Left cardiac atrium (tissue), 4 donors: ENCODE measurements at regions not wholly inside any gene's neighbourhood (a gene's known extent, or its start where the extent isn't known, plus 50 kb on each side); places are given as distances from the start of the nearest gene placed in this dataset.

Experiments
- ATAC-seq, 2 donors: fragments of 200-7000 bp; cut with Tn5 transposase; one replicate each; pipeline ENCODE4 v1.9.1; 2020; ENCODE audit warnings: mild to moderate bottlenecking in 2 of 2, moderate library complexity in 2 of 2
- DNase-seq: peaks from one replicate; pipeline ENCODE4 v3.0.0-alpha.2; 2020
- intact Hi-C, 2 donors: fragments of 100-400 bp; cut with DNase I; formaldehyde crosslinking; loops; one replicate each; pipeline versions ENCODE4 v1.14.1 to v1.15.1; 2022 to 2023
- donor health status: DM: no; HTN: yes; CAD: no.
- donor health status: DM: no; HTN: yes; CAD: no; lungs with severe emphysema.
- donor health status: DM: yes; HTN: yes; CAD: no.
- donor health status: Dilated cardiomyopathy.

DNA sequence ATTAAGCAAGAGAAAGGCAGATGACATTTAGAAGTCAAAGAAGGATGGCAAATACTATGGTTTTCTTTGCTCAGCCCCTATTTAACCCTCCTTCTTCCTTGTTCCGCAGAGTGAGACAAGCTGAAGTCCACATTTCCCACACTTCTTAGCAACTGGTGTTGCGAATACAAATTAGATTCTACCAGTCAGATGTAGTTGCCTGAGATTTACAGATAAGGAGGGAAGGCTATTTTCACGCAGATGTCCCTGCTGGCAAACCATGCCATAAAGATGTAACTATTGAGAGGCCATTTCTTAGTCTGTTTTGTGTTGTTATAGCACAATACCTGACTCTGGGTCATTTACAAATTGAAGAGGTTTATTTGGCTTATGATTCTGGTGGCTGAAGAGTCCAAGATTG, 84.3 kb downstream of the ZC3H11B start:
- ATAC-seq = no peak
- no peak for DNase-seq
- intact Hi-C loops = no loop called here

GRCh38 chr1:219527994-219528393, 84.9 kb downstream of the ZC3H11B start:
- ATAC-seq = no peak
- intact Hi-C loops = no loop called here

GRCh38 chr1:219526074-219526473, 86.8 kb downstream of the ZC3H11B start:
- intact Hi-C loops = no loop called here
- ATAC-seq = no peak
- DNase-seq = no peak

More at GRCh38 chr1:219527994-219528393, 84.9 kb downstream of the ZC3H11B start:
- no peak for DNase-seq

DNA sequence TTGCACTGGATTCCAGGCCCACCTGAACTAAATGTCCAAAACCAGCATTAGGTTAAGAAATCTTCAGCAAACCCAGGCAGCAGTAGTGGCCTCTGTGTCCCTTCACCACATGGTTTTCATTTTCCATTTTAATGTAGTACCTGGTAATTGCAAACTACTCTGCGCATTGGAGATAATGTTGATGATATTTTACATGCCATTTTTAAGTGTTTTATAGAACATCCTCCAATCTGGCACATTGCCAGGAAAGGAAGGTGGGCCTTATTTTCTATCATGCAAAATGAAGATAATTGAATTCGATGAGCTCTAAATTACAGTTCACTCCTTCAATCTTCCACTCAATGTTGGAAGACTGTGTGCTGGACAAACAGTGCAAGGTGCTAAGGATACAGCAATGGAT, 89.5 kb downstream of the ZC3H11B start:
- DNase-seq = no peak
- ATAC-seq = no peak
- intact Hi-C loops = no loop called here

DNA sequence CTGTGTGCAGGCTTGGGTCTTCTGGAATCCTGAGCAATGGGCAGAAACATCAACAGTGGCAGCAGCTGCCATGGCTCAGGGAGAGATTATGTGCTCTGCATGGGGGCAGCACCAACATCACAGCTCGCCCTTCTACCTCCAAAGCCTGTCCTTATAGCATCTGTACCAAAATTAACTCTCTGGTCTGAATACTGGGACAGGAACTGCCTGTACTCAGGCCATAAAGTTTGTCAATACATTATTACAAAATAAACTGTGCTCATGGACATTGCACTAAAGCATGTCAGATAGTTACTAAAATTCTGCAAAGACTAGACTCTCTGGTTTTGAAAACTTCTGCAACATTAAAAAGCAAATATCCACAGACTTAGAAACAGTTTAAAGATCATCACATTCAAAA, 91.6 kb downstream of the ZC3H11B start:
- ATAC-seq (no peak), DNase-seq (no peak)
- intact Hi-C loops = no loop called here

DNA sequence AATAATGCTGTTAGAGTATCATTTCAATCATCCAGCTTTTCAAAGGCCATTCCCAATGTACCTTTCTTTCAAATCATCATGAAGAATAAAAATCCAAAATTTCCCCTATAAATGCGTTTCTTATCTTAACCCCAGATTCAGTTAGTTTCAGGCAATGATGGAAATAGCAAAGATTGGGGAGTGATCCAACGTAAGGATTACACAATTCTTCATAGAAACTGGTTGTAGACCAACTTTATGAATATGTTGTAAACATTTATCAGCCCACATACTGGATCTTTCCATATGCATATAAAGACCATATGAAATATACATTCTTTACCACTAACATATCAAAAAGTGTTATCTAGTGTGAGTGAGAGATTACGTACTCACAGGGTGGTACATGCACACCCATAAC, 92.7 kb downstream of the ZC3H11B start:
- intact Hi-C loops = no loop called here
- DNase-seq (no peak), ATAC-seq (no peak)

- intact Hi-C loops = no loop called here
- ATAC-seq (no peak), DNase-seq (no peak)
Measured at GRCh38 chr1:219518907-219519248, 94.0 kb downstream of the ZC3H11B start.

DNA sequence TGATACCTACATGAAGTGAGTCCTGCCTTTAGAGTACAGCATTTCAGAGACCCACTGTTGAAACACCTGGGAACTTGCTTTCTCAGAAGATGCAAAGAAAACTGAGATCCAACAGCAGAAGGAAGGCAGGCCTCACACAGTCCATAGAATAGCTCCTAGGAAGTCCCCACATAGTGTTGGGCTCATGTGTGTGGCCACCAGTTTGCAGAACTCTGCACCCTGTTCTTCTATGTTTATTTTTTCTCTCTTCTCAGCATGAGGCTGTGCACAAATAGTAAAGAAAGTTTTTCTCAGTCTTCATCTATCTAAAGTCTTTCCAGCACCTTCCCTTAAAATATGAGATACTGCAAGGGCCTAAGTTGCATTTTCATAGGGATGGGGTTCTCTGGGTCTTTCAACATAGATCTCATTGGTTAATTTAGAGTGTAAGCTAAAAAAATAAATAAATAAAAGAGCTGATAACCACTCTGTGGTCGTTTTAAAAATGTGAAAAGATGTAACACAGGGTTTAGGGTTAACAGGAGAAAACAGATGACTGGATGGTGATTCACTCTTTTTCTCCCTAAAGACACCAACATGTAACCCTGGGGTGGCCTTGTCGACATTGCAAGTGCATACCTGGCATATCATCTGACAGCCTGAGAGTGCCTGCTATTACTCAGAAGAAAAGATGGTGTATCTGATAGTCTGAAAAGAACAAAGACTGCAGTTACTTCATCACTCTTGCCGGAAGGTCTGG, 94.6 kb downstream of the ZC3H11B start:
- intact Hi-C loops = no loop called here
- ATAC-seq (no peak), DNase-seq (no peak)

DNA sequence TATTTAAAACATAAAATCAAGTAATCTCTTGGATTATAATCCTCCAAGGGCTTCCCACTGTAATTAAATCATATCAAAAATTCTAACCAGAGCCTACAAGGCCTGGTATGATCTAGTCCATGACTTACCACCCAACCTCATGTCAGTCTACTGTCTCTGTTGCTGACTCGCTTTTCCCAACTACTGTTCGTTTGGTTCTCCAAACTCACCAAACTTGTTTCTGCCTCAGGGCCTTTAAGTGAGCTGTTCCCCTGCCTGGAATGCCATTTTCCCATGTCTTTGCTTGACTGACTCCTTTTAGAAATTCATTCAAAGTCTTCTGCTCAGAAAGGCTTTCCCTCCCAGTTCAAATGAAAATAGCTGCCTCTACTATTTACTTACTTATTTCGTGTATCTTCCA, 95.9 kb downstream of the ZC3H11B start:
- intact Hi-C loops = no loop called here
- no peak for DNase-seq
- no peak for ATAC-seq

DNA sequence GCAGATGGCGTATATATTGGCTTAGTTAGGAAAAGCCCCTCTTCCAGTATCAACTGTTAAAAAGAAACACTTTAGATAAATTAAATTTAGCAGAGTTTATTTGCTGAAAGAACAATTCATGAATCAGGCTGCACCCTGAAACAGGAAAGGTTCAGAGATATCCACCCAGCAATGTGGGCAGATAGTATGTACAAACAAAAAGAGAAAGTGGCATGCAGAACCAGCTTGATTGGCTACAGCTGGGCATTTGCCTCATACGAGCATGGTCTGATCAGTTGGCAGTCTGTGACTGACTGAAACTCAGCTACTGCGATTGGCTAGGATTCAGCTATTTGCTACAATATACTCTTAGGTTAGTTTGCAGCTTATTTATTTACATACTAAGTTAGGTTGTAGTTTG, 98.2 kb downstream of the ZC3H11B start:
- ATAC-seq = peak in 1 of 2 donors; percentile 57
- intact Hi-C loops = loop anchor here in 1 of 2 donors (2.0 kb wide), 1 partner anchor 72 kb away; no protein-coding TSS in a partner anchor
- DNase-seq = no peak

DNA sequence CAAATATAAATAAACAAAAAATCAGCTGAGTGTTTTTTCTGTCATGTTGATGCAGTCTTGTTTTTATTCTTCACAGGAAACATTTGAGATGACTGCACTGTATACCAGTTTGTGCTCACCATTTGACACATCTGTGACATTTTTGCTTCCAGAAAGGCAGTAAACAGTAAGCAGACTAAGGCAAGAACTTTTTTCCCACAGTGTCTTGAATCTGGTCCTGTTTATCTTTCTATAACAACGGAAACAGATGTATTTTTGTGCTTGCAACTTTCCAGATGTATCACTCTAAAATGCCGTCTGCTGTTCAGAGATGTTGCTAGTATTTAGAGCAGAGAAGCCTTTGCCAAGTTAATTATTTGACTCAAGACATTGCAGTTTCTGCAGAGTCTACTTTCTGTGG, 105.5 kb downstream of the ZC3H11B start:
- intact Hi-C loops = no loop called here
- no peak for ATAC-seq
- no peak for DNase-seq

DNA sequence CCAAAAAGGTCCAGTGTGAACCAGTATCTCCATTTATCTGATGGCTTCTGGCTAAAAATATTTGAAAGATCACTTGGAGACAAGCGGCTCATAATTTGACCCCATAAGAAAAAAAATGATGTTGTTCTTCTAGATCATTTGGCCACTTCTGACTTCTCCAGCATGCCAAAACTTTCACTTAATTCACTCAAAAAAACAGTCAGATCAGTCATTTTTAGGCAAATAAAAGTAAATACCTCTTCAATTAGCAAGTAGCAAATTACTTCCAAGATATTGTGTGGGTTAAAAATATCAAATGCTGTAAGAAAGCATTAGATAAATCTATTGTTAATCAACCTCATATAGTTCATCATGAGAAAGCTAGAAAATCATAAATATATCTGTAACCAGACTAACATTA, 106.0 kb downstream of the ZC3H11B start:
- intact Hi-C loops = no loop called here
- DNase-seq (no peak), ATAC-seq (no peak)

- intact Hi-C loops = no loop called here
- ATAC-seq = no peak
- DNase-seq = no peak
Measured at GRCh38 chr1:219506473-219506899, 106.4 kb downstream of the ZC3H11B start.

DNA sequence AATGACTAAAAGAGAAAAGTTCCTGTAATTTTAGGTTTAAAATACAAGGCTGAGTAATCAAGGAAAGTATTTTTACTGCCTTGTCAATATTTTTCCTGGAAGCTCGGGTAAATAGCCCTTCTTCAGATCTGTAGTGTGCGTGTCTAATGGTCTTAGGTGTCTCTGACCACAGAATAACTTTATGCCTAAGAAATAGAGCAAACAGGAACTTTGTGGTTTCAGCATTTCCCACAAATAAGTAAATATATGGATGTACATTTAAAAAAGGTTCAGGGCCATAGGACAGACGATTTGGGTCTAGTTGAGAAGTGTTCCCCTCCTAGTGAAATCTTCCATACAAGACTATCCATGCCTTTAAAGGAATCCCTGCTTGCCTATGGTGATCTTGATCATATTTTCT, 107.0 kb downstream of the ZC3H11B start:
- ATAC-seq (no peak), DNase-seq (no peak)
- intact Hi-C loops = no loop called here

DNA sequence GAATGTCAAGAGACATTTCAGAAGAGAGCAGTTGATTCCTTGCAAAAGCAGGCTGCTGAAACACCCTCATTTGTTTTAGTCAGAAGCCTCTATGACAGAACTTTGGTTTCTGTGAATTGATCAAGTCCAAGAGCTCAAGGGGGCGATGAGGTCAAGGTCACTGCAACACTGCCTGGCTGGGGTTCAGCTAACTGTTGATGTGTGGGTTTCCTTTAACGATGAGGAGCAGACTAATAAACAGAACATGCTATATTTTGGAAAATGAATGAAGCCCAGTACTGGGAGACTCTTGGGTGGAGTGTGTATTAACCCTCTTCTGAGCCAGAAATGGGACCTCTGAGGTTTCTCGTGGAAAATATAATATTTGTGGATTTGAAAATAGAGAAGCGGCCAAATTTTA, 109.3 kb downstream of the ZC3H11B start:
- ATAC-seq = no peak
- intact Hi-C loops = no loop called here
- DNase-seq = no peak

- no peak for DNase-seq
- ATAC-seq = peak in 1 of 2 donors; percentile 55
- intact Hi-C loops = no loop called here
Measured at GRCh38 chr1:219500327-219500897, 112.5 kb downstream of the ZC3H11B start.

DNA sequence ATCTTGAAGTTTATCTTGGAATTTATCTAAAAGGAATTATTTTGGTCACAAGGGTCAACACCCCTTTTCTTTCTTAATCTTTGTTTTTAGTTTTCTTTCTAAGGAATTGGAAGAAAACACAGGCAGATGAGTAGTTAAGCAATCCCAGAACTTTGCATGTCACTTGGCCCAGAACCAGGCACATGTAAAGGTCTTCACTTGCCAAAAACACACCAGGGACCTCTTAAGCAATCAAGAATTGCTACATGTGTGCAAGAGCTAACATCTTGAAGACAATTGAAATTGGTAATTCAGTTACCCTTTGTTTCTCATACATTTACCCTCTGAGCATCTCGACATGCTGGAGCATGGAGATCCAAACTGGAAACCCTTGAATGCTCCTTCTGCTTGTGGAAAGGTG, 114.2 kb downstream of the ZC3H11B start:
- ATAC-seq = peak in 1 of 2 donors; percentile 44
- intact Hi-C loops = no loop called here
- DNase-seq = no peak

- intact Hi-C loops = no loop called here
- no peak for ATAC-seq
- DNase-seq = no peak
Measured at GRCh38 chr1:219495737-219496408, 117.0 kb downstream of the ZC3H11B start.

DNA sequence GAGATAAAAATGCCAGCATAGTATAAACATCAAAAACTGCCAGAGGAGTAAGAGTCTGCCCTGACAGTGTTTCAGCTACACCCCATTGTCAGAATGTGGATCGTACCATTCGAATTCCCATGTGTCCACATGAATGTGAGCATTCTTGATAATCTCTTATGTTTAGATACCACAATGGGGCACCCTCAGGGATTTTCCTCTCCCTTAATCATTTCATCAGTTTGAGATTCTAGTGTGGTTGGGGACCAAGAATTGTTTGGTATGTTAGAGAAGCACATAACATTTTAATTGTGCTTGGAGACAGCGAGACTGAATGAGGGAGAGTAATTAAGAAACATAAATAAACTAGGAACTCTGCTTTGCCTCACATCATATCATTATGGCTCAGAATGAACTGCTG, 120.2 kb downstream of the ZC3H11B start:
- intact Hi-C loops = no loop called here
- DNase-seq = no peak
- ATAC-seq = no peak

- DNase-seq = no peak
- intact Hi-C loops = no loop called here
- ATAC-seq = no peak
Measured at GRCh38 chr1:219490566-219490965, 122.3 kb downstream of the ZC3H11B start.

GRCh38 chr1:219489636-219490035, 123.3 kb downstream of the ZC3H11B start:
- ATAC-seq (no peak), DNase-seq (no peak)
- intact Hi-C loops = no loop called here
